ENCODE measurements at regions not wholly inside any gene's neighbourhood (a gene's known extent, or its start where the extent isn't known, plus 50 kb on each side); places are given as distances from the start of the nearest gene placed in this dataset.

GRCh38 chr17:56737421-56738161, 96.1 kb downstream of the C17orf67 start:
- no peaks in the 10 kb centered on the region for H3K27me3 ChIP-seq (ENCODE audit: control insufficient read depth in 3 of 3, insufficient read depth in 3 of 3, low read depth in 1 of 3, low read length in 3 of 3)
- no peak overlapping the region for H3K4me2 ChIP-seq (ENCODE audit: insufficient read depth, low read length, poor library complexity, severe bottlenecking)
- H2BK15ac ChIP-seq (ENCODE audit: low read length) = no peak overlapping the region
- H3K79me1 ChIP-seq (ENCODE audit: low read depth, low read length) = no peaks in the 10 kb centered on the region
- no peak overlapping the region for H3K4me3 ChIP-seq (ENCODE audit: low read length in 2 of 2)
- H3K9ac ChIP-seq (ENCODE audit: low read depth, low read length, poor library complexity) = no peak overlapping the region
- H3K9me3 ChIP-seq (replicated peaks in 1 of 2; ENCODE audit: control insufficient read depth in 2 of 2, insufficient read depth in 1 of 2, low read depth in 1 of 2, low read length in 2 of 2) = no peaks in the 10 kb centered on the region
- H2AFZ ChIP-seq (ENCODE audit: low read length) = no peak overlapping the region
- H3K4me1 ChIP-seq (ENCODE audit: control insufficient read depth in 2 of 2, insufficient read depth in 1 of 2, low read depth in 1 of 2, low read length in 2 of 2) = peaks cover 0 to 5% of the 10 kb centered on the region in 2 donors
- H3K27ac ChIP-seq (replicated peaks; ENCODE audit: low read length) = no peak overlapping the region
- H4K91ac ChIP-seq (ENCODE audit: low read depth, low read length, poor library complexity) = no peak overlapping the region
- no peaks in the 10 kb centered on the region for H3K36me3 ChIP-seq (replicated peaks in 1 of 2; ENCODE audit: control insufficient read depth in 2 of 2, insufficient read depth in 2 of 2, low read length in 2 of 2)
- DNase-seq (ENCODE audit: low spot score) = no peak
- H3K23ac ChIP-seq (ENCODE audit: low read depth, low read length, poor library complexity) = no peak overlapping the region
- H4K8ac ChIP-seq (ENCODE audit: low read depth, low read length) = no peak overlapping the region
- H2BK120ac ChIP-seq (ENCODE audit: low read depth, low read length) = no peak overlapping the region
- H3K4ac ChIP-seq (ENCODE audit: low read length) = no peak overlapping the region
- H2BK12ac ChIP-seq (ENCODE audit: low read length) = no peak overlapping the region
- WGBS, 2 donors (ENCODE audit: extremely low coverage in 2 of 2, insufficient read length in 2 of 2, insufficient replicate concordance in 1 of 2) = no CpG with 5 or more reads among the region's 22 CpGs
- peak overlapping the region; percentile 17 for H3K18ac ChIP-seq (ENCODE audit: low read length)
- H3K14ac ChIP-seq (ENCODE audit: low read length) = no peak overlapping the region
- no peak overlapping the region for H2BK5ac ChIP-seq (ENCODE audit: low read length)
- H2AK5ac ChIP-seq (ENCODE audit: low read depth, low read length) = no peak overlapping the region

- Histone ChIP-seq H2BK120ac (ENCODE audit: low read depth, low read length) (no peak overlapping the region), H3K4me1 (ENCODE audit: control insufficient read depth in 2 of 2, insufficient read depth in 1 of 2, low read depth in 1 of 2, low read length in 2 of 2) (peaks cover 0 to 5% of the 10 kb centered on the region in 2 donors), H3K79me1 (ENCODE audit: low read depth, low read length) (no peaks in the 10 kb centered on the region), H2BK5ac (ENCODE audit: low read length) (no peak overlapping the region), H3K14ac (ENCODE audit: low read length) (no peak overlapping the region), H2BK15ac (ENCODE audit: low read length) (no peak overlapping the region), H3K4me3 (ENCODE audit: low read length in 2 of 2) (no peak overlapping the region), H3K18ac (ENCODE audit: low read length) (no peak overlapping the region), H4K91ac (ENCODE audit: low read depth, low read length, poor library complexity) (no peak overlapping the region), H3K23ac (ENCODE audit: low read depth, low read length, poor library complexity) (no peak overlapping the region), H4K8ac (ENCODE audit: low read depth, low read length) (no peak overlapping the region), H3K27me3 (ENCODE audit: control insufficient read depth in 3 of 3, insufficient read depth in 3 of 3, low read depth in 1 of 3, low read length in 3 of 3) (no peaks in the 10 kb centered on the region), H2AK5ac (ENCODE audit: low read depth, low read length) (no peak overlapping the region), H3K4me2 (ENCODE audit: insufficient read depth, low read length, poor library complexity, severe bottlenecking) (no peak overlapping the region), H3K9me3 (replicated peaks in 1 of 2; ENCODE audit: control insufficient read depth in 2 of 2, insufficient read depth in 1 of 2, low read depth in 1 of 2, low read length in 2 of 2) (peaks cover 0 to 9% of the 10 kb centered on the region in 2 donors), H3K27ac (replicated peaks; ENCODE audit: low read length) (no peak overlapping the region), H3K4ac (ENCODE audit: low read length) (no peak overlapping the region), H2AFZ (ENCODE audit: low read length) (no peak overlapping the region), H3K9ac (ENCODE audit: low read depth, low read length, poor library complexity) (no peak overlapping the region), H2BK12ac (ENCODE audit: low read length) (no peak overlapping the region), H3K36me3 (replicated peaks in 1 of 2; ENCODE audit: control insufficient read depth in 2 of 2, insufficient read depth in 2 of 2, low read length in 2 of 2) (no peaks in the 10 kb centered on the region)
- no peak for DNase-seq (ENCODE audit: low spot score)
Observed at GRCh38 chr17:56739376-56739775, 94.3 kb downstream of the C17orf67 start.

GRCh38 chr17:56739776-56740175, 93.9 kb downstream of the C17orf67 start:
- Histone ChIP-seq H2BK5ac (ENCODE audit: low read length) (no peak overlapping the region), H3K27ac (replicated peaks; ENCODE audit: low read length) (no peak overlapping the region), H3K9me3 (replicated peaks in 1 of 2; ENCODE audit: control insufficient read depth in 2 of 2, insufficient read depth in 1 of 2, low read depth in 1 of 2, low read length in 2 of 2) (peaks cover 0 to 10% of the 10 kb centered on the region in 2 donors), H3K4me1 (ENCODE audit: control insufficient read depth in 2 of 2, insufficient read depth in 1 of 2, low read depth in 1 of 2, low read length in 2 of 2) (peaks cover 0 to 5% of the 10 kb centered on the region in 2 donors), H3K4ac (ENCODE audit: low read length) (no peak overlapping the region), H2BK120ac (ENCODE audit: low read depth, low read length) (no peak overlapping the region), H2BK15ac (ENCODE audit: low read length) (no peak overlapping the region), H2BK12ac (ENCODE audit: low read length) (no peak overlapping the region), H2AFZ (ENCODE audit: low read length) (no peak overlapping the region), H3K36me3 (replicated peaks in 1 of 2; ENCODE audit: control insufficient read depth in 2 of 2, insufficient read depth in 2 of 2, low read length in 2 of 2) (no peaks in the 10 kb centered on the region), H4K8ac (ENCODE audit: low read depth, low read length) (no peak overlapping the region), H3K4me3 (ENCODE audit: low read length in 2 of 2) (no peak overlapping the region), H2AK5ac (ENCODE audit: low read depth, low read length) (no peak overlapping the region), H3K27me3 (ENCODE audit: control insufficient read depth in 3 of 3, insufficient read depth in 3 of 3, low read depth in 1 of 3, low read length in 3 of 3) (no peaks in the 10 kb centered on the region), H3K9ac (ENCODE audit: low read depth, low read length, poor library complexity) (no peak overlapping the region), H3K23ac (ENCODE audit: low read depth, low read length, poor library complexity) (no peak overlapping the region), H3K18ac (ENCODE audit: low read length) (no peak overlapping the region), H3K4me2 (ENCODE audit: insufficient read depth, low read length, poor library complexity, severe bottlenecking) (no peak overlapping the region), H4K91ac (ENCODE audit: low read depth, low read length, poor library complexity) (no peak overlapping the region), H3K14ac (ENCODE audit: low read length) (no peak overlapping the region), H3K79me1 (ENCODE audit: low read depth, low read length) (no peaks in the 10 kb centered on the region)
- DNase-seq (ENCODE audit: low spot score) = no peak
- WGBS, 2 donors (ENCODE audit: extremely low coverage in 2 of 2, insufficient read length in 2 of 2, insufficient replicate concordance in 1 of 2) = no CpG with 5 or more reads among the region's 6 CpGs

- Histone ChIP-seq H3K9ac (ENCODE audit: low read depth, low read length, poor library complexity) (no peak overlapping the region), H3K36me3 (replicated peaks in 1 of 2; ENCODE audit: control insufficient read depth in 2 of 2, insufficient read depth in 2 of 2, low read length in 2 of 2) (no peaks in the 10 kb centered on the region), H4K8ac (ENCODE audit: low read depth, low read length) (no peak overlapping the region), H2BK12ac (ENCODE audit: low read length) (no peak overlapping the region), H3K4me3 (ENCODE audit: low read length in 2 of 2) (no peak overlapping the region), H3K4me1 (ENCODE audit: control insufficient read depth in 2 of 2, insufficient read depth in 1 of 2, low read depth in 1 of 2, low read length in 2 of 2) (peaks cover 0 to 5% of the 10 kb centered on the region in 2 donors), H3K23ac (ENCODE audit: low read depth, low read length, poor library complexity) (no peak overlapping the region), H2BK120ac (ENCODE audit: low read depth, low read length) (no peak overlapping the region), H4K91ac (ENCODE audit: low read depth, low read length, poor library complexity) (no peak overlapping the region), H3K14ac (ENCODE audit: low read length) (no peak overlapping the region), H2AFZ (ENCODE audit: low read length) (no peak overlapping the region), H3K18ac (ENCODE audit: low read length) (no peak overlapping the region), H2BK15ac (ENCODE audit: low read length) (no peak overlapping the region), H3K27me3 (ENCODE audit: control insufficient read depth in 3 of 3, insufficient read depth in 3 of 3, low read depth in 1 of 3, low read length in 3 of 3) (no peaks in the 10 kb centered on the region), H3K9me3 (replicated peaks in 1 of 2; ENCODE audit: control insufficient read depth in 2 of 2, insufficient read depth in 1 of 2, low read depth in 1 of 2, low read length in 2 of 2) (peaks cover 0 to 11% of the 10 kb centered on the region in 2 donors), H2AK5ac (ENCODE audit: low read depth, low read length) (no peak overlapping the region), H3K79me1 (ENCODE audit: low read depth, low read length) (no peaks in the 10 kb centered on the region), H3K27ac (replicated peaks; ENCODE audit: low read length) (no peak overlapping the region), H3K4me2 (ENCODE audit: insufficient read depth, low read length, poor library complexity, severe bottlenecking) (no peak overlapping the region), H3K4ac (ENCODE audit: low read length) (no peak overlapping the region), H2BK5ac (ENCODE audit: low read length) (no peak overlapping the region)
- DNase-seq (ENCODE audit: low spot score) = no peak
- WGBS, 2 donors (ENCODE audit: extremely low coverage in 2 of 2, insufficient read length in 2 of 2, insufficient replicate concordance in 1 of 2) = no CpG with 5 or more reads among the region's 3 CpGs
Observed at GRCh38 chr17:56740481-56740880, 93.2 kb downstream of the C17orf67 start.

Measured in neuronal stem cell (in vitro differentiated cells).